LoVo (cell line): ENCODE measurements at regions not wholly inside any gene's neighbourhood (a gene's known extent, or its start where the extent isn't known, plus 50 kb on each side); places are given as distances from the start of the nearest gene placed in this dataset.

Experiments used
- DNase-seq: peaks from one replicate; pipeline ENCODE4 v3.0.0-alpha.2; 2016; ENCODE audit warnings: low spot score

- no peak for DNase-seq
These were observed 352.1 kb upstream of the GATB start for GRCh38 chr4:152112887-152113286.

- DNase-seq: no peak
These were observed 351.4 kb upstream of the GATB start for GRCh38 chr4:152112190-152112589.

GRCh38 chr4:152110780-152111179, 350.0 kb upstream of the GATB start:
- DNase-seq: no peak

- no peak for DNase-seq
These were observed 349.0 kb upstream of the GATB start for GRCh38 chr4:152109531-152110509.

GRCh38 chr4:152107736-152108500, 347.1 kb upstream of the GATB start:
- no peak for DNase-seq

GRCh38 chr4:152106781-152107321, 346.0 kb upstream of the GATB start:
- peak; percentile 26 for DNase-seq

GRCh38 chr4:152106113-152106763, 345.4 kb upstream of the GATB start:
- DNase-seq: peak; percentile 90

GRCh38 chr4:152104901-152105357, 344.1 kb upstream of the GATB start:
- DNase-seq: no peak

- DNase-seq: no peak
These were observed 343.5 kb upstream of the GATB start for GRCh38 chr4:152104356-152104755.

- DNase-seq: no peak
These were observed 342.5 kb upstream of the GATB start for GRCh38 chr4:152103181-152103901.

- DNase-seq: no peak
These were observed 341.7 kb upstream of the GATB start for GRCh38 chr4:152102436-152103000.

GRCh38 chr4:152101556-152102435, 341.0 kb upstream of the GATB start:
- peak; percentile 7 for DNase-seq

GRCh38 chr4:152100379-152101201, 339.8 kb upstream of the GATB start:
- DNase-seq: no peak

GRCh38 chr4:152099981-152100378, 339.2 kb upstream of the GATB start:
- no peak for DNase-seq

- DNase-seq: no peak
These were observed 338.7 kb upstream of the GATB start for GRCh38 chr4:152099555-152099954.

GRCh38 chr4:152099061-152099425, 338.2 kb upstream of the GATB start:
- no peak for DNase-seq

GRCh38 chr4:152098365-152099060, 337.7 kb upstream of the GATB start:
- DNase-seq: no peak

GRCh38 chr4:152097371-152097770, 336.6 kb upstream of the GATB start:
- DNase-seq: no peak

- no peak for DNase-seq
These were observed 334.9 kb upstream of the GATB start for GRCh38 chr4:152095701-152096070.
